Thyroid gland (tissue), 4 donors: ENCODE measurements at regions not wholly inside any gene's neighbourhood (a gene's known extent, or its start where the extent isn't known, plus 50 kb on each side); places are given as distances from the start of the nearest gene placed in this dataset.

ENCODE experiments used
- DNase-seq, 2 donors: peaks; one replicate each; pipeline ENCODE4 v3.0.0-alpha.2; 2019
- H3K27ac ChIP-seq, 3 donors: fragments of 200-600 bp; sonication (generic); 1 replicate in 2 of 3; 2 replicates in 1 of 3; pipeline ENCODE4 v1.5.1; 2016 to 2019; ENCODE audit warnings: mild to moderate bottlenecking in 1 of 3, moderate library complexity in 1 of 3
- H3K27me3 ChIP-seq: fragments of 200-600 bp; sonication (generic); one replicate; pipeline ENCODE4 v1.5.1; 2019
- H3K36me3 ChIP-seq, 2 donors: fragments of 200-600 bp; sonication (generic); one replicate each; pipeline ENCODE4 v1.5.1; 2016 to 2019
- H3K4me1 ChIP-seq, 2 donors: fragments of 200-600 bp; sonication (generic); one replicate each; pipeline ENCODE4 v1.5.1; 2017 to 2019
- H3K4me3 ChIP-seq, 3 donors: fragments of 200-600 bp; sonication (generic); replicated peaks in 1 of 3; 1 replicate in 2 of 3; 2 replicates in 1 of 3; pipeline ENCODE4 v1.5.1; 2016; ENCODE audit warnings: mild to moderate bottlenecking in 1 of 3
- H3K9me3 ChIP-seq: fragments of 200-600 bp; sonication (generic); one replicate; pipeline ENCODE4 v1.5.1; 2017
- POLR2A ChIP-seq, 2 donors: fragments of 450-650 bp; IDR thresholded peaks; one replicate each; pipeline ENCODE4 v1.6.1; 2017; ENCODE audit warnings: antibody characterized with exemption in 2 of 2, mild to moderate bottlenecking in 2 of 2, moderate library complexity in 1 of 2
- WGBS, 2 donors: methylation state at CpG; one replicate each; pipeline ENCODE4 v1.1.5; 2017; 5-methylcytosine and 5-hydroxymethylcytosine counted together
- intact Hi-C: fragments of 100-400 bp; cut with DNase I; formaldehyde crosslinking; loops from one replicate; pipeline ENCODE4 v1.15.1; 2023
- TF ChIP-seq, protein P1 (sequence below), 6 experiments: fragments of 200-600 bp in 3 of 6; fragments of 450-650 bp in 3 of 6; sonication (generic) in 3 of 6; IDR thresholded peaks; one replicate each; pipeline ENCODE4 v1.5.1; 2016 to 2019; ENCODE audit warnings: antibody characterized with exemption in 6 of 6, mild to moderate bottlenecking in 2 of 6, inconsistent platforms in 1 of 6, moderate library complexity in 1 of 6

DNA sequence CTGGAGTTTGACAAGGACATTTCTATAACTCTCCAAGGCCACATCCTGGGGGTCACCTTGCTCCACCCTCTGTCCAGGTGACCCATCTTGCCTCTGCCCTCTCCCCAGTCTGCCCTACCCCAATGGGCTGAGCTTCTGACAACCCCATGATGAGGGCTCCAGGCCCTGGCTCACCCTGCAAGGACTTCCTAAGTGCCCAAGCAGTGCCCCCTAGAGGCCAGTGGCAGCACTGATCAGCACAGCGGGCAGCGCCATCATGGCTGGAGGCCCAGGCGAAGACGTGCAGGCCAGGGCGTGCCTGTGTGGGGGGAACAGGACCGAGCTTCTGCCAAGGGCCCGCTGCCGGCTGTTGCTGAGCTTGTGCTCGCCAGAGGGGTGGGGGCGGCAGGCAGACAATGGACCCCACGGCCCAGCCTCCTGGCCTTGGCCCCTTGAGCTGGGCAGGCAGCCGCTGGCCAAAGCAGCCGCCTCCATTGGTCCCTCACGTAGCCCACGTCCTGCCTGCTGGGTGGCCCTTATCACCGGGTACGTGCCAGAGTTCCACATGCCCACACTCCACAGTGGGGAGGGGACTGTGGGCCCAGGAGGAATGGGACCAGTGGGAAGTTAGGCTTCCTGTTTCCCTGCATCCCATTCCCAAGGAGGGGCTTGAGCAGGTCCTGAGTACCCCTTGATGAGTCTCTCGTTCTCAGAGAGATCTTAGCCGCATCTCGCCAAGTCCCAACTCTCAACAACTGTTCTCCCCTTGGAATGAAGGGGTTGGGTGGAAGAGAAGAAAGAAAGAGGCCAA, 64.3 kb downstream of the MRPL14 start:
- Histone ChIP-seq H3K27me3 (no peaks in the 10 kb centered on the region), H3K27ac (no peak overlapping the region), H3K4me3 (no peak overlapping the region), H3K9me3 (no peaks in the 10 kb centered on the region), H3K4me1 (peaks cover 18 to 28% of the 10 kb centered on the region in 2 donors), H3K36me3 (no peaks in the 10 kb centered on the region)
- intact Hi-C loops = loop anchor here (5.0 kb wide), 1 partner anchor 61 kb away; no protein-coding TSS in a partner anchor
- DNase-seq = no peak
- WGBS, 2 donors = 92 to 94% methylated on average over 10 to 11 of the region's 20 CpGs
- TF ChIP-seq POLR2A (IDR thresholded peaks at IDR 0.05) = no peak
- TF ChIP-seq, protein P1, sequence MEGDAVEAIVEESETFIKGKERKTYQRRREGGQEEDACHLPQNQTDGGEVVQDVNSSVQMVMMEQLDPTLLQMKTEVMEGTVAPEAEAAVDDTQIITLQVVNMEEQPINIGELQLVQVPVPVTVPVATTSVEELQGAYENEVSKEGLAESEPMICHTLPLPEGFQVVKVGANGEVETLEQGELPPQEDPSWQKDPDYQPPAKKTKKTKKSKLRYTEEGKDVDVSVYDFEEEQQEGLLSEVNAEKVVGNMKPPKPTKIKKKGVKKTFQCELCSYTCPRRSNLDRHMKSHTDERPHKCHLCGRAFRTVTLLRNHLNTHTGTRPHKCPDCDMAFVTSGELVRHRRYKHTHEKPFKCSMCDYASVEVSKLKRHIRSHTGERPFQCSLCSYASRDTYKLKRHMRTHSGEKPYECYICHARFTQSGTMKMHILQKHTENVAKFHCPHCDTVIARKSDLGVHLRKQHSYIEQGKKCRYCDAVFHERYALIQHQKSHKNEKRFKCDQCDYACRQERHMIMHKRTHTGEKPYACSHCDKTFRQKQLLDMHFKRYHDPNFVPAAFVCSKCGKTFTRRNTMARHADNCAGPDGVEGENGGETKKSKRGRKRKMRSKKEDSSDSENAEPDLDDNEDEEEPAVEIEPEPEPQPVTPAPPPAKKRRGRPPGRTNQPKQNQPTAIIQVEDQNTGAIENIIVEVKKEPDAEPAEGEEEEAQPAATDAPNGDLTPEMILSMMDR (IDR thresholded peaks at IDR 0.05) = peak in 2 of 6 experiments; percentile 3 to 27

DNA sequence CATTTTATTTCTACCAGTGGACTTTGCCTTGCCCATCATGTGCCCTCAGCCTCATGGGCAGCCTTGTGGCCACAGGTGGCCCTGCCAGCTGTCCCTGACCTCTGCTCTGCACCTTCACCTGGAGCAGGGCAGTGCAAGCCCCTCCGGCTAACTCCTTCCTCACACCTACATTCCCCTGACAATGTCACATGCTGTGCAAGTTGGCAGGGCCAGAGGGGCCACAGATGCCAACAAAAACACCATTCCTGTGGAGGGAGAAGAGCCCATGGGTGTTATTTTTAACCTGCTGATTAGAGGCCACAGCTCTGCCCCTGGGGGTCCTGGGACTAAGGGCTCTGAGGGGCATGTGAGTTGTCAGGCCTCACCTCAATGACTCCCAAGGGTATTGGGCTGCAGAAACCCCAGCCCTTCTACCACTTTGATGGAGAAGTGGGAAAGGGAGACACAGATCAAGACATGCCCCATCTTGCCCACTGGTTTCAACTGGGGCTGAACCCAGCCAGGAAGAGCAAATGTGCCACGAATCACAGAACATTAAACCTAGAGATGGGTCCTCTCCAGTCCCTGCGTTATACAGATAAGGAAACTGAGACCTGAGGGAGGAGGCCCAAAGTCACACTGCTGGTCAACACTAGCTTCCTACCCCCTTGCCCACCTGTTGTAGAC, 65.0 kb downstream of the MRPL14 start:
- Histone ChIP-seq H3K27me3 (no peaks in the 10 kb centered on the region), H3K9me3 (no peaks in the 10 kb centered on the region), H3K4me3 (no peak overlapping the region), H3K36me3 (no peaks in the 10 kb centered on the region), H3K27ac (no peak overlapping the region), H3K4me1 (peaks cover 18 to 34% of the 10 kb centered on the region in 2 donors)
- 85 to 98% methylated on average over 3 of the region's 3 CpGs for WGBS, 2 donors
- no peak for DNase-seq
- intact Hi-C loops = loop anchor here (5.0 kb wide), 1 partner anchor 60 kb away; no protein-coding TSS in a partner anchor
- no peak for TF ChIP-seq POLR2A (IDR thresholded peaks at IDR 0.05)
- TF ChIP-seq, protein P1 (IDR thresholded peaks at IDR 0.05) = no peak

DNA sequence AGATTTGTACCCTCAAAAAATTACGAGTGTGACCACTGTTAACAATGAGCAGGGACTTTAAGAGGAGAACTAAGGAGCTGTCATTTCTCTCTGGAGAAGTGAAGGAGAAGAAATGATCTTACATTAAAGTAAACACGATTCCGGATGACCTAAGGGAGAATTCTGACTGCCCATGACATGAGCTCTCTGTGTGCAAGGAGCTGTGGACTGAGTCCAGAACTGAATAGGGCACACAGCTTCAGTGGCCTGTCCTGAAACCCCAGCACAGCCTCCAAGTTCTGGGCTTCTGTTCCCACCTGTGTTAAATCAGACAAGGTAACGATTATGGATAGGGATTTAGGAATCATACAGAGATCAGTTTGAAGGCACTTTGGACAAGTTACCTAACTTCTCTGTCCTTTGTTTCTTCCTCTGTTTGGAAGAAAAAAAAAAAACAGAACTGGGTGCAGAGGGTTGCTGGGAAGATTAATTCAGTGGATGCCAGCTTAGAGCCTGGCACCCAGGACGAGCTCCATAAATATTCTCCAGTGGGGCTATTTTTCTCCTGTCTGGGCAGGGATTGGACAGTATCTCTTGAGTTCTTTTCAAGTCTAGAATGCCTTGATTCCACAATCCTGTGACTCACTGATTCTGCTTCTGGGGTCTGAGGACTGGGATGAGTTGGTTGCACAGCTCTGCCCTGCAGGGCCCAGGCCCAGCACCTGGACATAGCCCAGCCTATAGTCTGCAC, 65.7 kb downstream of the MRPL14 start:
- no peaks in the 10 kb centered on the region for H3K9me3 ChIP-seq
- no peak for DNase-seq
- TF ChIP-seq, protein P1 (IDR thresholded peaks at IDR 0.05) = no peak
- no peak for TF ChIP-seq POLR2A (IDR thresholded peaks at IDR 0.05)
- no peak overlapping the region for H3K27ac ChIP-seq
- no peaks in the 10 kb centered on the region for H3K36me3 ChIP-seq
- H3K4me3 ChIP-seq = no peak overlapping the region
- intact Hi-C loops = loop anchor here (5.0 kb wide), 1 partner anchor 59 kb away; no protein-coding TSS in a partner anchor
- H3K27me3 ChIP-seq = no peaks in the 10 kb centered on the region
- H3K4me1 ChIP-seq = peaks cover 18 to 35% of the 10 kb centered on the region in 2 donors
- WGBS, 2 donors = 58 to 64% methylated on average over 5 of the region's 5 CpGs

DNA sequence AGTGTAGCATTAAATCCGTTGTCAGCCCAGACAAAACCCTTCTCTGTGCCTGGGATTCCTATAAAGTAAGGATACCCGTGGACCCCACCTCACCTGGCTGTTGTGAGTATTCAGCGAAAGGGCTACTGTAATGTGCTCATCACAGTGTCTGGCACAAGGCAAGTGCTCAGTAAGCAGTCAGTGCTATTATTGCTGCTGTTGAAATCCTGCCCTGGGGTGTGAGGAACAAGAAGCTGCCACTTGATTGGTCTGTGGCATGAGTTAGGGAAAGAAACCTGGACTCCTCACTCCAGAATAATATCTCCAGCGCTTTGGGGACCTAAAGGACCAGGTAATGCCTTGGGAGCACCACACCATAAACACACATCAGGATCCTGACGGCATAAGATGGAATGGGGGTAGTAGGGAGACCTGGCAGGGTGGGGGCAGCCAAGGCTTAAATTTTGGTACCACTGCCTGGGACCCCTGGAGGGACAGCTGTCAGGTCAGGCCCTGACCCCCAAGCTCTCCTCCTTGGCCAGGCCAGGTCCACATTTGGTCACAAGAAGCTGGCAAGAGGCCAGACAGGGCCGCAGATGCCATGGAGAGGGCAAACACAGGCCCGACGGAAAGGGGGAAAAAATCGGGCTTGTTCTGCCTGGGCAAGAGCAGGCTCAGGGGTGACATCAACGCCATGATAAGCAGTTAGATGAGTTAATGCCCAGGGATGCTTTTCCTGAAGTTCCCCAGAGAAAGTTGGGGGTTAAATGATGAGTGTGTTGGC, 66.5 kb downstream of the MRPL14 start:
- Histone ChIP-seq H3K36me3 (no peaks in the 10 kb centered on the region), H3K4me1 (peaks cover 18 to 35% of the 10 kb centered on the region in 2 donors), H3K4me3 (no peak overlapping the region), H3K27me3 (no peaks in the 10 kb centered on the region), H3K27ac (no peak overlapping the region), H3K9me3 (no peaks in the 10 kb centered on the region)
- intact Hi-C loops = loop anchor here (5.0 kb wide), 1 partner anchor 58 kb away; no protein-coding TSS in a partner anchor
- WGBS, 2 donors = 83 to 91% methylated on average over 10 of the region's 10 CpGs
- no peak for DNase-seq
- TF ChIP-seq POLR2A (IDR thresholded peaks at IDR 0.05) = no peak
- TF ChIP-seq, protein P1 (IDR thresholded peaks at IDR 0.05) = no peak
